ENCODE measurements at regions not wholly inside any gene's neighbourhood (a gene's known extent, or its start where the extent isn't known, plus 50 kb on each side); places are given as distances from the start of the nearest gene placed in this dataset.

GRCh38 chr5:18523380-18523779 lies 889.1 kb downstream of the TAF11L14 start:
- no peak overlapping the region for H3K4me3 ChIP-seq (ENCODE audit: low read length)
- H3K4me1 ChIP-seq (ENCODE audit: control insufficient read depth, low read length) = no peaks in the 10 kb centered on the region
- H3K79me2 ChIP-seq (ENCODE audit: control insufficient read depth, low read length) = no peaks in the 10 kb centered on the region
- no peak overlapping the region for H3K4me2 ChIP-seq (ENCODE audit: low read length)
- no peaks in the 10 kb centered on the region for H3K27me3 ChIP-seq (ENCODE audit: control insufficient read depth, low read length)
- no peaks in the 10 kb centered on the region for H4K20me1 ChIP-seq (ENCODE audit: control insufficient read depth, insufficient read depth, low read depth, low read length)
- H3K9me3 ChIP-seq (ENCODE audit: control insufficient read depth, insufficient read depth, low read length) = no peaks in the 10 kb centered on the region
- no peaks in the 10 kb centered on the region for H3K36me3 ChIP-seq (ENCODE audit: control insufficient read depth, low read length)
- no peaks in the 10 kb centered on the region for H3K9me2 ChIP-seq (replicated peaks; ENCODE audit: control insufficient read depth, low read length)
- H3F3A ChIP-seq (ENCODE audit: control insufficient read depth, insufficient read depth) = no peaks in the 10 kb centered on the region
- H3K27ac ChIP-seq (ENCODE audit: low read depth, low read length) = no peak overlapping the region
- TF ChIP-seq EZH2phosphoT487 (IDR thresholded peaks at IDR 0.05; ENCODE audit: borderline replicate concordance, low read length) (no peak), CTCF (IDR thresholded peaks at IDR 0.05; ENCODE audit: low read depth, low read length, poor library complexity, severe bottlenecking) (no peak)

- H3K9me2 ChIP-seq (replicated peaks; ENCODE audit: control insufficient read depth, low read length) = no peaks in the 10 kb centered on the region
- H3K27ac ChIP-seq (ENCODE audit: low read depth, low read length) = no peak overlapping the region
- no peaks in the 10 kb centered on the region for H3K36me3 ChIP-seq (ENCODE audit: control insufficient read depth, low read length)
- H3K4me2 ChIP-seq (ENCODE audit: low read length) = no peak overlapping the region
- H4K20me1 ChIP-seq (ENCODE audit: control insufficient read depth, insufficient read depth, low read depth, low read length) = no peaks in the 10 kb centered on the region
- no peaks in the 10 kb centered on the region for H3K9me3 ChIP-seq (ENCODE audit: control insufficient read depth, insufficient read depth, low read length)
- TF ChIP-seq CTCF (IDR thresholded peaks at IDR 0.05; ENCODE audit: low read depth, low read length, poor library complexity, severe bottlenecking) = no peak
- TF ChIP-seq EZH2phosphoT487 (IDR thresholded peaks at IDR 0.05; ENCODE audit: borderline replicate concordance, low read length) = no peak
- no peaks in the 10 kb centered on the region for H3K27me3 ChIP-seq (ENCODE audit: control insufficient read depth, low read length)
- no peak overlapping the region for H3K4me3 ChIP-seq (ENCODE audit: low read length)
- H3K4me1 ChIP-seq (ENCODE audit: control insufficient read depth, low read length) = no peaks in the 10 kb centered on the region
- no peaks in the 10 kb centered on the region for H3K79me2 ChIP-seq (ENCODE audit: control insufficient read depth, low read length)
- no peaks in the 10 kb centered on the region for H3F3A ChIP-seq (ENCODE audit: control insufficient read depth, insufficient read depth)
Observed at GRCh38 chr5:18526792-18527405, 892.6 kb downstream of the TAF11L14 start.

- H3K4me3 ChIP-seq (ENCODE audit: low read length) = no peak overlapping the region
- H3K27me3 ChIP-seq (ENCODE audit: control insufficient read depth, low read length) = no peaks in the 10 kb centered on the region
- H4K20me1 ChIP-seq (ENCODE audit: control insufficient read depth, insufficient read depth, low read depth, low read length) = no peaks in the 10 kb centered on the region
- no peak overlapping the region for H3K4me2 ChIP-seq (ENCODE audit: low read length)
- H3K36me3 ChIP-seq (ENCODE audit: control insufficient read depth, low read length) = no peaks in the 10 kb centered on the region
- H3K9me3 ChIP-seq (ENCODE audit: control insufficient read depth, insufficient read depth, low read length) = no peaks in the 10 kb centered on the region
- H3K79me2 ChIP-seq (ENCODE audit: control insufficient read depth, low read length) = no peaks in the 10 kb centered on the region
- no peaks in the 10 kb centered on the region for H3F3A ChIP-seq (ENCODE audit: control insufficient read depth, insufficient read depth)
- TF ChIP-seq CTCF (IDR thresholded peaks at IDR 0.05; ENCODE audit: low read depth, low read length, poor library complexity, severe bottlenecking) = no peak
- no peaks in the 10 kb centered on the region for H3K9me2 ChIP-seq (replicated peaks; ENCODE audit: control insufficient read depth, low read length)
- H3K27ac ChIP-seq (ENCODE audit: low read depth, low read length) = no peak overlapping the region
- no peaks in the 10 kb centered on the region for H3K4me1 ChIP-seq (ENCODE audit: control insufficient read depth, low read length)
Observed at GRCh38 chr5:18533137-18533536, 898.9 kb downstream of the TAF11L14 start.
